ENCODE measurements at regions not wholly inside any gene's neighbourhood (a gene's known extent, or its start where the extent isn't known, plus 50 kb on each side); places are given as distances from the start of the nearest gene placed in this dataset.

- no peak for TF ChIP-seq CTCF (IDR thresholded peaks at IDR 0.05; ENCODE audit: insufficient read depth, low read length, poor library complexity, severe bottlenecking)
- TF ChIP-seq EZH2phosphoT487 (conservative IDR thresholded peaks at IDR 0.05; ENCODE audit: low read length) = no peak
Measured at GRCh38 chr7:13656330-13656729, 333.1 kb downstream of the ETV1 start.

Data from SU-DHL-6 (cell line).